Adrenal gland (tissue), 9 donors: ENCODE measurements at regions not wholly inside any gene's neighbourhood (a gene's known extent, or its start where the extent isn't known, plus 50 kb on each side); places are given as distances from the start of the nearest gene placed in this dataset.

ENCODE experiments used
- DNase-seq, 7 donors: peaks; one replicate each; pipeline ENCODE4 v3.0.0-alpha.2; 2019 to 2020
- H3K27ac ChIP-seq, 5 donors: fragments of 200-600 bp; sonication (generic) in 4 of 5; 1 replicate in 3 of 5; 2 replicates in 2 of 5; pipeline versions ENCODE4 v1.5.1 to v1.8.0; 2016 to 2020; ENCODE audit warnings: mild to moderate bottlenecking in 1 of 5
- H3K27me3 ChIP-seq: fragments of 200-600 bp; 2 replicates; pipeline ENCODE4 v1.8.0; 2021
- H3K36me3 ChIP-seq, 2 donors: fragments of 200-600 bp; replicated peaks in 1 of 2; 1 replicate in 1 of 2; 2 replicates in 1 of 2; pipeline versions ENCODE4 v1.5.1 to v1.8.0; 2018 to 2022
- H3K4me1 ChIP-seq, 2 donors: fragments of 200-600 bp; replicated peaks in 1 of 2; 1 replicate in 1 of 2; 2 replicates in 1 of 2; pipeline versions ENCODE4 v1.5.1 to v1.8.0; 2018 to 2021
- H3K4me3 ChIP-seq, 4 donors: fragments of 200-600 bp; sonication (generic) in 3 of 4; one replicate each; pipeline ENCODE4 v1.5.1; 2016 to 2018
- H3K9me3 ChIP-seq, 3 donors: fragments of 200-600 bp; sonication (generic) in 1 of 3; replicated peaks in 1 of 3; 1 replicate in 2 of 3; 2 replicates in 1 of 3; pipeline versions ENCODE4 v1.5.1 to v1.8.0; 2016 to 2021
- POLR2A ChIP-seq, 2 donors: fragments of 450-650 bp; IDR thresholded peaks; one replicate each; pipeline ENCODE4 v1.6.1; 2017; ENCODE audit warnings: antibody characterized with exemption in 2 of 2, mild to moderate bottlenecking in 2 of 2, moderate library complexity in 1 of 2
- WGBS, 4 donors: extraction: QIAGEN DNeasy Blood & Tissue Kit in 2 of 4; methylation state at CpG; one replicate each; pipeline versions ENCODE4 v1.1.5 to v1.1.7; 2013 to 2017; 5-methylcytosine and 5-hydroxymethylcytosine counted together
- intact Hi-C, 2 donors: fragments of 100-400 bp; cut with DNase I; formaldehyde crosslinking; loops; one replicate each; pipeline versions ENCODE4 v1.14.1 to v1.15.0; 2022 to 2023
- TF ChIP-seq, protein P1 (sequence below), 6 experiments: fragments of 450-650 bp in 4 of 6; fragments of 200-600 bp in 2 of 6; sonication (generic) in 1 of 6; IDR thresholded peaks; 1 replicate in 5 of 6; 2 replicates in 1 of 6; pipeline versions ENCODE4 v1.5.1 to v1.8.0; 2016 to 2021; ENCODE audit warnings: antibody characterized with exemption in 6 of 6, mild to moderate bottlenecking in 2 of 6, moderate library complexity in 1 of 6
- donor health status: healthy with polysubstance abuse.
- donor health status: Bipolar disorder and iron deficiency.
- donor health status: DM: yes; HTN: yes; CAD: no.
- donor health status: DM: no; HTN: no; CAD: no.
- donor health status: DM: no; HTN: no; CAD: no.

- no peaks in the 10 kb centered on the region for H3K4me1 ChIP-seq
- no peak overlapping the region for H3K4me3 ChIP-seq
- intact Hi-C loops: no loop called here
- WGBS, 4 donors: 71 to 88% (median 77%) methylated on average over 2 of the region's 2 CpGs
- no peak overlapping the region for H3K27ac ChIP-seq
- no peaks in the 10 kb centered on the region for H3K36me3 ChIP-seq
- TF ChIP-seq POLR2A (IDR thresholded peaks at IDR 0.05): no peak
- TF ChIP-seq, protein P1, sequence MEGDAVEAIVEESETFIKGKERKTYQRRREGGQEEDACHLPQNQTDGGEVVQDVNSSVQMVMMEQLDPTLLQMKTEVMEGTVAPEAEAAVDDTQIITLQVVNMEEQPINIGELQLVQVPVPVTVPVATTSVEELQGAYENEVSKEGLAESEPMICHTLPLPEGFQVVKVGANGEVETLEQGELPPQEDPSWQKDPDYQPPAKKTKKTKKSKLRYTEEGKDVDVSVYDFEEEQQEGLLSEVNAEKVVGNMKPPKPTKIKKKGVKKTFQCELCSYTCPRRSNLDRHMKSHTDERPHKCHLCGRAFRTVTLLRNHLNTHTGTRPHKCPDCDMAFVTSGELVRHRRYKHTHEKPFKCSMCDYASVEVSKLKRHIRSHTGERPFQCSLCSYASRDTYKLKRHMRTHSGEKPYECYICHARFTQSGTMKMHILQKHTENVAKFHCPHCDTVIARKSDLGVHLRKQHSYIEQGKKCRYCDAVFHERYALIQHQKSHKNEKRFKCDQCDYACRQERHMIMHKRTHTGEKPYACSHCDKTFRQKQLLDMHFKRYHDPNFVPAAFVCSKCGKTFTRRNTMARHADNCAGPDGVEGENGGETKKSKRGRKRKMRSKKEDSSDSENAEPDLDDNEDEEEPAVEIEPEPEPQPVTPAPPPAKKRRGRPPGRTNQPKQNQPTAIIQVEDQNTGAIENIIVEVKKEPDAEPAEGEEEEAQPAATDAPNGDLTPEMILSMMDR (IDR thresholded peaks at IDR 0.05): no peak
- DNase-seq: no peak
- H3K9me3 ChIP-seq: no peaks in the 10 kb centered on the region
- no peaks in the 10 kb centered on the region for H3K27me3 ChIP-seq
Observed at GRCh38 chr15:39194106-39194830, 386.6 kb upstream of the THBS1 start.

GRCh38 chr15:39195961-39196486 is 384.9 kb upstream of the THBS1 start:
- 73 to 75% (median 74%) methylated on average over 3 of the region's 3 CpGs for WGBS, 4 donors
- Histone ChIP-seq H3K27me3 (no peaks in the 10 kb centered on the region), H3K36me3 (no peaks in the 10 kb centered on the region), H3K9me3 (no peaks in the 10 kb centered on the region), H3K4me3 (no peak overlapping the region), H3K27ac (no peak overlapping the region), H3K4me1 (no peaks in the 10 kb centered on the region)
- intact Hi-C loops: no loop called here
- TF ChIP-seq POLR2A (IDR thresholded peaks at IDR 0.05): no peak
- TF ChIP-seq, protein P1 (IDR thresholded peaks at IDR 0.05): no peak
- DNase-seq: no peak

GRCh38 chr15:39198044-39199000 is 382.6 kb upstream of the THBS1 start:
- intact Hi-C loops: no loop called here
- no peaks in the 10 kb centered on the region for H3K4me1 ChIP-seq
- no peaks in the 10 kb centered on the region for H3K9me3 ChIP-seq
- no peak overlapping the region for H3K4me3 ChIP-seq
- TF ChIP-seq, protein P1 (IDR thresholded peaks at IDR 0.05): no peak
- no peak for TF ChIP-seq POLR2A (IDR thresholded peaks at IDR 0.05)
- no peak for DNase-seq
- H3K27me3 ChIP-seq: no peaks in the 10 kb centered on the region
- 78 to 86% (median 82%) methylated on average over 6 of the region's 6 CpGs for WGBS, 4 donors
- no peak overlapping the region for H3K27ac ChIP-seq
- H3K36me3 ChIP-seq: no peaks in the 10 kb centered on the region

DNA sequence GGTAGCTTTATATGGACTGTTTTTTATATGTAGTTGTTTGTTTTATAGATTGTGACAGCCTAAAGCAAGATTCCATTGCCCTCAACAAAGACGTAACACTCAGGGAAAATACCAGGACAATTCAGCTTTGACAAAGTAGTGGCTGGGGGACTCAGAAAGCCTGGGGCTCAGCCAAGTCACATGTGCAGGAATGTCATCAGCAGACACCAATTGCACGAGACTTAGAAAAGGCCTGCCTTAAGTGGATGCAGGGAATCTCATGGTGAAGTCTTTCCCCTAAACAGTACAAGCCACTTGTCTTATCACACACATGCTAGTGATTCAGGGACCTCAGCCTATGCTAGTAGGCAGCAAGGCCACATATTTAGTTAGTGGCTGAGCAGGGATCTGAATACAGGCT is 381.8 kb upstream of the THBS1 start:
- Histone ChIP-seq H3K36me3 (no peaks in the 10 kb centered on the region), H3K27me3 (no peaks in the 10 kb centered on the region), H3K4me3 (no peak overlapping the region), H3K4me1 (no peaks in the 10 kb centered on the region), H3K9me3 (no peaks in the 10 kb centered on the region), H3K27ac (no peak overlapping the region)
- TF ChIP-seq, protein P1 (IDR thresholded peaks at IDR 0.05): no peak
- TF ChIP-seq POLR2A (IDR thresholded peaks at IDR 0.05): no peak
- intact Hi-C loops: no loop called here
- DNase-seq: no peak
- 73 to 92% (median 80%) methylated on average over 1 to 2 of the region's 2 CpGs for WGBS, 4 donors
